ENCODE measurements at regions not wholly inside any gene's neighbourhood (a gene's known extent, or its start where the extent isn't known, plus 50 kb on each side); places are given as distances from the start of the nearest gene placed in this dataset.

DNA sequence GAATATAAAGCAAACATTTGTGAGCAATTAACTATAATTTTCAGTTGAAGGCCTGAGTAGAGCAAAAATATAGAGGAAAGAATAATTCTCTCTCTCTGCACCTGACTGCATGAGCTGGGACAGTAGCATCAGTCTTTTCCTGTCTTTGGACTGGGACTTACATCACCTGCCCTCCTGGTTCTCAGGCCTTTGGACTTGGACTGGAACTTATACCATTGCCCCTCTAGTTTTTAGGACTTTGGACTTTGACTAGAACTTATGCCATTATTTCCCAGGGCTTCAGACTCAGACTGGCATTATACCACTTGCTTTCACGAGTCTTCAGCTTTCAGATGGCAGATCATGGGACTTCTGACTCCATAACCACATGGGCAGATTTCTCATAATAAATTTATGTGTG, 81.0 kb upstream of the SLC25A13 start:
- DNase-seq = no peak

- DNase-seq = no peak
These were observed 79.3 kb upstream of the SLC25A13 start for GRCh38 chr7:96401200-96401599.

- DNase-seq = no peak
These were observed 78.6 kb upstream of the SLC25A13 start for GRCh38 chr7:96400518-96400917.

GRCh38 chr7:96400001-96400400, 78.1 kb upstream of the SLC25A13 start:
- DNase-seq = no peak

DNA sequence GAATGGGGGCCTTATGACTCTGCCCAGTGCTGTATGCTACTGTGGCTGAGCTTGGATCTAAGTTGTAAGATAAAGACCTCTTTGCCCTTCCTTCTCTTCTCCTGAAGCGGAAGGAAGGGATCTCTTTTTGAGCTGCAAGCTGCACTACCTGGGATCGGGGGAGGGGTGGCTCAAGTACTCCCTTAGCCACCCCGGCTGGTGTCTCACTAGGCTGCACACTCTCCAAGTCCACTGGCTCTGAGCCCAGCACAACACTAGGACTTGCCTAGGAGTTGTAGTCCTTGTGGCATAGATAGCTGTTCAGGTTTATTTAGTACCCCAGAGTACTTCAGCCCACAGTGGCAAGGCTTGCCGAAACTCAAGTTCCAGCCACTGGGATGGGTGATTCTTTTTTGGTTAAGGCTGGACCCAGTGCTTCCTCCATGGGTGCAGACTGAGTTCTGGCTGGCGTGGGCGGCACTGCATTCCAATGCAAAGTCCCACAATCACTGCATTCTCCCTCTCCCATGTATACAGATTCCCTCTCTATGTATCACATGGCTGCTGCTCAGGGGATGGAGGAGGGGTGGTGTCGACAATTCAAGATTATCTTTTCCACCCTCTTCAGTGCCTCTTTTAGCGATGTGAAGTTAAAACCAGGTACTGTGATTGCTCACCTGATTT, 76.2 kb upstream of the SLC25A13 start:
- DNase-seq = no peak

- no peak for DNase-seq
These were observed 66.9 kb upstream of the SLC25A13 start for GRCh38 chr7:96388620-96389383.

DNA sequence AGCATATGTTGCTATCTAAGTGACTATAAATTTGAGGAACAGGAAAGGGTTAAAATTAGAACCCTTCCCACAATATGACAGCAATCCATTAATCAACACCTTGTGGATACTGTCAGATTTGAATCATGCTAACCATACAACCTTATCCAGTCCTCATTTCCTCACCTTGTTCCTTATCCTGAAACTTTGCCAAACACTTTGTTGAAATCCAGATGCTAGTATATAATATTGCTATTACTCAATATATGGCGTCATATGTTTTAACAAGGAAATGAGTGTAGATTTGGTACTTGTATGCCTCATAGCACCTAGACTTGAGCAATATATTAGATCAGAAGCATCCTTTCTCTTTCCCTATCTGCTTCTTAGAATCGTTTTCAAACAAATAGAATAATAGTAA, 66.3 kb upstream of the SLC25A13 start:
- no peak for DNase-seq

DNA sequence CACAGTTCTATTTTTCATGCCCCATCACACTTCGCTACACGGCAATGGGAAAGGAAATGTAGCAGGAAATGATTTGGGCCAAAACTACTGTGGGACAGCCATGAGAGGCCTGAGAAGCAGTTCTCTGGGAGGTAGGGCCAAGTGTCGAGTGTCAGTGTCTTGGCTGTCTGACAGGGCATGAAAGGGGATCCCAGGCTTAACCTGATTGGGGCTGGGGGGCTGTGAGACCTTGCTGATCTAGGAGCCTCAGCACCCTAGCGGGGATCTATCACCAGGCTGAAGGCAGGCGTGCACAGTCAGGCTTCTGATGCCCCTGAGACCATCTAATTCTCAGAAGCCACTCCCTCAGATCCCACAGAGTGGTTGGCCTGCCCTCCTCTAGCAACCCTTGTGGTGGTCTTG, 58.2 kb upstream of the SLC25A13 start:
- DNase-seq = no peak

DNA sequence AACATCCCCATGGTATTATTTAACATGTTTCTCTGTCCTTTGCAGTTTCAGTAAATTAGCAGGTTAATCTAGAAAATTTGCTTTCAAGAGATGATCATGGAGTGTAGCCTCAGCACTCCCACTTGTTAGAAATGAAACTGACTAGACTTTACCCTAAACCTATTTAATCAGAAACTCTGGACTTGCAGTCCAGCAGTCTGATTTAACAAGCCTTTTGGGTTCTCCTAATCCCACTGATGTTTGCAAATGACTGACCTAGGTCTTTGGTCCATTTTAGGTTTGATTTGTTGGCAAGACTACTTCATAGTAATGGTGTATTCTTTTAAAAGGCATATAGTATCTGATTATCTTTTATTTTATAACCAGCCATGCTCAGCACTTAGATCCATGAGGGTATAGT, 55.5 kb upstream of the SLC25A13 start:
- DNase-seq = no peak
